ENCODE measurements at regions not wholly inside any gene's neighbourhood (a gene's known extent, or its start where the extent isn't known, plus 50 kb on each side); places are given as distances from the start of the nearest gene placed in this dataset.

DNA sequence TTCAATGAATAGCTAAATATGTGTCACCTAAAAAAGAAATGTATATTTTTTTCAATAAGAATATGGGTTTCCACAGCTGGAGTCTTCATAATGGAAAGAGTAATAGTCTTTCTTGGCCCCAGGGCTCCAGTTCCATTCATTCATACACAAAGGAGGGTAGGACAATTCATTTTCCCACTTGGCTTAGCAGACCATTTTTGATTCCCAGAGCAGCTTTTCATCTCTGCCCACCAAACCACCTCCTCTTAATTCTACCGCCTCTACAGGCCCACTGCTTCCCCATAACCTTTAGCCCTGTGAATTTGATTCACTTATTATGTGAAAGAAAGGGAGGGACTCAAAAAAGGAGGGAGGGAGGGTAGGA lies 129.9 kb upstream of the PAK3 start:
- TF ChIP-seq, protein P1, sequence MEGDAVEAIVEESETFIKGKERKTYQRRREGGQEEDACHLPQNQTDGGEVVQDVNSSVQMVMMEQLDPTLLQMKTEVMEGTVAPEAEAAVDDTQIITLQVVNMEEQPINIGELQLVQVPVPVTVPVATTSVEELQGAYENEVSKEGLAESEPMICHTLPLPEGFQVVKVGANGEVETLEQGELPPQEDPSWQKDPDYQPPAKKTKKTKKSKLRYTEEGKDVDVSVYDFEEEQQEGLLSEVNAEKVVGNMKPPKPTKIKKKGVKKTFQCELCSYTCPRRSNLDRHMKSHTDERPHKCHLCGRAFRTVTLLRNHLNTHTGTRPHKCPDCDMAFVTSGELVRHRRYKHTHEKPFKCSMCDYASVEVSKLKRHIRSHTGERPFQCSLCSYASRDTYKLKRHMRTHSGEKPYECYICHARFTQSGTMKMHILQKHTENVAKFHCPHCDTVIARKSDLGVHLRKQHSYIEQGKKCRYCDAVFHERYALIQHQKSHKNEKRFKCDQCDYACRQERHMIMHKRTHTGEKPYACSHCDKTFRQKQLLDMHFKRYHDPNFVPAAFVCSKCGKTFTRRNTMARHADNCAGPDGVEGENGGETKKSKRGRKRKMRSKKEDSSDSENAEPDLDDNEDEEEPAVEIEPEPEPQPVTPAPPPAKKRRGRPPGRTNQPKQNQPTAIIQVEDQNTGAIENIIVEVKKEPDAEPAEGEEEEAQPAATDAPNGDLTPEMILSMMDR (IDR thresholded peaks at IDR 0.05) = no peak
- TF ChIP-seq POLR2AphosphoS5 (IDR thresholded peaks at IDR 0.05) = no peak
